ENCODE measurements at regions not wholly inside any gene's neighbourhood (a gene's known extent, or its start where the extent isn't known, plus 50 kb on each side); places are given as distances from the start of the nearest gene placed in this dataset.

DNA sequence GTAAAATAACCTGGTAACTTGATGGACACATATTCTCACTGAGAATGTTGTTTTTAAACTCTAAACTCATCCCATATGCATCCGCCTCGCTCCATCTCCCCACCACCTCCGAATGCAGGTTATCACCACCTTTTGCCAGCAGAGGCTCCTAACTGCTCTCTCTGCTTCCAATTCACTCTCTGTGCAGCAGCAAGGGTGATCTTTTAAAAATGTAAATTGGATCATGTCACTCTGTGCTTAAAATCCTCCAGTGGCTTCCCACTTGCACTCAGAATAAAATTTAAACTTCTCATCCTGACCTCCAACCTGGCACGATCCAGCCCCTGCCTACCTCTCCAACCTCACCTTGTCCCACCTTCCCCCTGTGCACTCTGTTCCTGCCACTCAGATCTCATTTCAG, 317.2 kb downstream of the ZSWIM6 start:
- Histone ChIP-seq H3K4me1 (ENCODE audit: control insufficient read depth in 2 of 2, insufficient read depth in 1 of 2, low read depth in 1 of 2, low read length in 2 of 2) (peaks cover 0 to 2% of the 10 kb centered on the region in 2 donors), H3K4me2 (ENCODE audit: insufficient read depth, low read length, poor library complexity, severe bottlenecking) (no peak overlapping the region), H2BK15ac (ENCODE audit: low read length) (no peak overlapping the region), H4K8ac (ENCODE audit: low read depth, low read length) (no peak overlapping the region), H2BK120ac (ENCODE audit: low read depth, low read length) (no peak overlapping the region), H3K27ac (replicated peaks; ENCODE audit: low read length) (no peak overlapping the region), H3K23ac (ENCODE audit: low read depth, low read length, poor library complexity) (no peak overlapping the region), H2BK5ac (ENCODE audit: low read length) (no peak overlapping the region), H3K79me1 (ENCODE audit: low read depth, low read length) (no peaks in the 10 kb centered on the region), H3K4me3 (ENCODE audit: low read length in 2 of 2) (no peak overlapping the region), H3K4ac (ENCODE audit: low read length) (no peak overlapping the region), H3K36me3 (replicated peaks in 1 of 2; ENCODE audit: control insufficient read depth in 2 of 2, insufficient read depth in 2 of 2, low read length in 2 of 2) (no peaks in the 10 kb centered on the region), H2BK12ac (ENCODE audit: low read length) (no peak overlapping the region), H3K18ac (ENCODE audit: low read length) (no peak overlapping the region), H3K9me3 (replicated peaks in 1 of 2; ENCODE audit: control insufficient read depth in 2 of 2, insufficient read depth in 1 of 2, low read depth in 1 of 2, low read length in 2 of 2) (no peaks in the 10 kb centered on the region), H3K27me3 (ENCODE audit: control insufficient read depth in 3 of 3, insufficient read depth in 3 of 3, low read depth in 1 of 3, low read length in 3 of 3) (no peaks in the 10 kb centered on the region), H2AK5ac (ENCODE audit: low read depth, low read length) (no peak overlapping the region), H3K14ac (ENCODE audit: low read length) (no peak overlapping the region), H4K91ac (ENCODE audit: low read depth, low read length, poor library complexity) (no peak overlapping the region), H3K9ac (ENCODE audit: low read depth, low read length, poor library complexity) (no peak overlapping the region), H2AFZ (ENCODE audit: low read length) (no peak overlapping the region)
- no CpG with 5 or more reads among the region's 4 CpGs for WGBS, 2 donors (ENCODE audit: extremely low coverage in 2 of 2, insufficient read length in 2 of 2, insufficient replicate concordance in 1 of 2)
- DNase-seq (ENCODE audit: low spot score) = no peak

DNA sequence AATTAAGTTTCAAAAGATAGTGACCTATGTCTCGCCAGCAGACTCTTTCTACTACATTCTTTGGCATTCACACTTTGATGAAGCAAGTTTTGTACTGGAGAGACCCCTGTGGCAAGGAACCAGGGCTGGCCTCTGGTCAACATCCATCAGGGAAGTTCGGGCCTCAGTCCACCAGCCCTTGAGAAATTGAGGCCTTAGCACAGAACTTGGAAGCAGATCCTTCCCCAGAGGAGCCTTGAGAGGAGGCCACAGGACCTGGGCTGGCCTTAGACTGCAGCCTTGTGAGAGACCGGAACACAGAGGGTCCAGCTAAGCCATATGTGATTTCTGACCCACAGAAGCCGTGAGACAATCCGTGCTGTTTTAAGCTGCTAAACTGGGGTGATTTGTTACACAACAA, 317.9 kb downstream of the ZSWIM6 start:
- no peak overlapping the region for H3K18ac ChIP-seq (ENCODE audit: low read length)
- no peaks in the 10 kb centered on the region for H3K79me1 ChIP-seq (ENCODE audit: low read depth, low read length)
- no peaks in the 10 kb centered on the region for H3K9me3 ChIP-seq (replicated peaks in 1 of 2; ENCODE audit: control insufficient read depth in 2 of 2, insufficient read depth in 1 of 2, low read depth in 1 of 2, low read length in 2 of 2)
- no peak overlapping the region for H2AK5ac ChIP-seq (ENCODE audit: low read depth, low read length)
- H3K27me3 ChIP-seq (ENCODE audit: control insufficient read depth in 3 of 3, insufficient read depth in 3 of 3, low read depth in 1 of 3, low read length in 3 of 3) = no peaks in the 10 kb centered on the region
- H2BK12ac ChIP-seq (ENCODE audit: low read length) = peak overlapping the region; percentile 10
- no peak overlapping the region for H2BK15ac ChIP-seq (ENCODE audit: low read length)
- H2BK5ac ChIP-seq (ENCODE audit: low read length) = no peak overlapping the region
- H3K4ac ChIP-seq (ENCODE audit: low read length) = no peak overlapping the region
- no peak for DNase-seq (ENCODE audit: low spot score)
- no peak overlapping the region for H3K27ac ChIP-seq (replicated peaks; ENCODE audit: low read length)
- no peak overlapping the region for H4K8ac ChIP-seq (ENCODE audit: low read depth, low read length)
- no peak overlapping the region for H3K4me2 ChIP-seq (ENCODE audit: insufficient read depth, low read length, poor library complexity, severe bottlenecking)
- no peaks in the 10 kb centered on the region for H3K36me3 ChIP-seq (replicated peaks in 1 of 2; ENCODE audit: control insufficient read depth in 2 of 2, insufficient read depth in 2 of 2, low read length in 2 of 2)
- no peak overlapping the region for H3K4me3 ChIP-seq (ENCODE audit: low read length in 2 of 2)
- no peak overlapping the region for H3K14ac ChIP-seq (ENCODE audit: low read length)
- H3K4me1 ChIP-seq (ENCODE audit: control insufficient read depth in 2 of 2, insufficient read depth in 1 of 2, low read depth in 1 of 2, low read length in 2 of 2) = peaks cover 0 to 2% of the 10 kb centered on the region in 2 donors
- H2BK120ac ChIP-seq (ENCODE audit: low read depth, low read length) = no peak overlapping the region
- WGBS, 2 donors (ENCODE audit: extremely low coverage in 2 of 2, insufficient read length in 2 of 2, insufficient replicate concordance in 1 of 2) = no CpG with 5 or more reads among the region's 5 CpGs
- no peak overlapping the region for H3K9ac ChIP-seq (ENCODE audit: low read depth, low read length, poor library complexity)
- no peak overlapping the region for H4K91ac ChIP-seq (ENCODE audit: low read depth, low read length, poor library complexity)
- no peak overlapping the region for H2AFZ ChIP-seq (ENCODE audit: low read length)
- no peak overlapping the region for H3K23ac ChIP-seq (ENCODE audit: low read depth, low read length, poor library complexity)

DNA sequence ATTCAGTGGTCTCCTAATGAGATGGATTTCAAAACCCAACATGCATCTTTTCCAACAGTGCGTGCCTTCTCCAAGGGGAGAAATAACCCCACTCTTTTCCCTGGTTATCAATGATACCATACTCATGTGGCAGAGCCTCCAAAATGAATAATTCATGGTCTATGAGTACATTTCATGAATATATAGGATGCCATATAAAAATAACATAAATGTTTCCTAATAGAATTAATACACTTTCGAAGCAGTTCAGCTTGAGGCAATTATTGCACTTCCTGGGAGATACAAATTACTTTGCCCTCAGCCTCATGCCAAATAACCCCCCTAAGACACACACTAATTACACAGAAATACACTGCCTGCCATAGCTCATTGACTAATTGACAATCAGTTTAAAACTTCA, 318.6 kb downstream of the ZSWIM6 start:
- no CpG with 5 or more reads among the region's 2 CpGs for WGBS, 2 donors (ENCODE audit: extremely low coverage in 2 of 2, insufficient read length in 2 of 2, insufficient replicate concordance in 1 of 2)
- no peaks in the 10 kb centered on the region for H3K79me1 ChIP-seq (ENCODE audit: low read depth, low read length)

DNA sequence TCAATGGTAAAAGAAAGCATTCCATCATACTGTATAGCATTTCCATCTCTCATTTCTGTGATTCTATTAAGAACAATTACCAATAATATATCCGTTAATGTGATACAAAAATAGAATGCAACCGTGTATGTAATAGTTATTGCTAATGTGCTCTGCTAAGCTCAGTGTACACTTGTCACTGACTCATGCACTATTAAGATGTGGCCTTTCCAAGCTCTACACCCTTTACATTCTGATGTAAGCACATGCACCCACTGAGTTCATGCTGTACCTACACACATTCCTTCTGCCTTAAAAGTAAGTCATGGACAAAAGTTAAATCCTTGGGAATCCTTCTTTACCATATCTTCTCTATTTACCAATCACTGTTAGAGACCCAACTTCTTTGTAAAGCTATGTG, 319.1 kb downstream of the ZSWIM6 start:
- Histone ChIP-seq H2BK12ac (ENCODE audit: low read length) (no peak overlapping the region), H2BK5ac (ENCODE audit: low read length) (no peak overlapping the region), H2AFZ (ENCODE audit: low read length) (no peak overlapping the region), H3K79me1 (ENCODE audit: low read depth, low read length) (no peaks in the 10 kb centered on the region), H4K8ac (ENCODE audit: low read depth, low read length) (no peak overlapping the region), H3K14ac (ENCODE audit: low read length) (no peak overlapping the region), H3K27ac (replicated peaks; ENCODE audit: low read length) (no peak overlapping the region), H3K36me3 (replicated peaks in 1 of 2; ENCODE audit: control insufficient read depth in 2 of 2, insufficient read depth in 2 of 2, low read length in 2 of 2) (no peaks in the 10 kb centered on the region), H3K9me3 (replicated peaks in 1 of 2; ENCODE audit: control insufficient read depth in 2 of 2, insufficient read depth in 1 of 2, low read depth in 1 of 2, low read length in 2 of 2) (no peaks in the 10 kb centered on the region), H3K27me3 (ENCODE audit: control insufficient read depth in 3 of 3, insufficient read depth in 3 of 3, low read depth in 1 of 3, low read length in 3 of 3) (no peaks in the 10 kb centered on the region), H2BK15ac (ENCODE audit: low read length) (no peak overlapping the region), H2AK5ac (ENCODE audit: low read depth, low read length) (no peak overlapping the region), H3K9ac (ENCODE audit: low read depth, low read length, poor library complexity) (no peak overlapping the region), H3K4me3 (ENCODE audit: low read length in 2 of 2) (no peak overlapping the region), H3K4me2 (ENCODE audit: insufficient read depth, low read length, poor library complexity, severe bottlenecking) (no peak overlapping the region), H4K91ac (ENCODE audit: low read depth, low read length, poor library complexity) (no peak overlapping the region), H3K4ac (ENCODE audit: low read length) (no peak overlapping the region), H3K4me1 (ENCODE audit: control insufficient read depth in 2 of 2, insufficient read depth in 1 of 2, low read depth in 1 of 2, low read length in 2 of 2) (peaks cover 1 to 2% of the 10 kb centered on the region in 2 donors), H2BK120ac (ENCODE audit: low read depth, low read length) (no peak overlapping the region), H3K23ac (ENCODE audit: low read depth, low read length, poor library complexity) (no peak overlapping the region), H3K18ac (ENCODE audit: low read length) (no peak overlapping the region)
- DNase-seq (ENCODE audit: low spot score) = no peak
- no CpG with 5 or more reads among the region's 2 CpGs for WGBS, 2 donors (ENCODE audit: extremely low coverage in 2 of 2, insufficient read length in 2 of 2, insufficient replicate concordance in 1 of 2)

More for the DNA sequence above, 318.6 kb downstream of the ZSWIM6 start:
- Histone ChIP-seq H2BK12ac (ENCODE audit: low read length) (no peak overlapping the region), H3K18ac (ENCODE audit: low read length) (no peak overlapping the region), H4K8ac (ENCODE audit: low read depth, low read length) (no peak overlapping the region), H3K9ac (ENCODE audit: low read depth, low read length, poor library complexity) (no peak overlapping the region), H2AK5ac (ENCODE audit: low read depth, low read length) (no peak overlapping the region), H3K27ac (replicated peaks; ENCODE audit: low read length) (no peak overlapping the region), H3K14ac (ENCODE audit: low read length) (no peak overlapping the region), H2AFZ (ENCODE audit: low read length) (no peak overlapping the region), H3K36me3 (replicated peaks in 1 of 2; ENCODE audit: control insufficient read depth in 2 of 2, insufficient read depth in 2 of 2, low read length in 2 of 2) (no peaks in the 10 kb centered on the region), H4K91ac (ENCODE audit: low read depth, low read length, poor library complexity) (no peak overlapping the region), H3K27me3 (ENCODE audit: control insufficient read depth in 3 of 3, insufficient read depth in 3 of 3, low read depth in 1 of 3, low read length in 3 of 3) (no peaks in the 10 kb centered on the region), H2BK5ac (ENCODE audit: low read length) (no peak overlapping the region), H3K4me3 (ENCODE audit: low read length in 2 of 2) (no peak overlapping the region), H3K4me1 (ENCODE audit: control insufficient read depth in 2 of 2, insufficient read depth in 1 of 2, low read depth in 1 of 2, low read length in 2 of 2) (peaks cover 0 to 2% of the 10 kb centered on the region in 2 donors), H3K4me2 (ENCODE audit: insufficient read depth, low read length, poor library complexity, severe bottlenecking) (no peak overlapping the region), H2BK15ac (ENCODE audit: low read length) (no peak overlapping the region), H3K23ac (ENCODE audit: low read depth, low read length, poor library complexity) (no peak overlapping the region), H2BK120ac (ENCODE audit: low read depth, low read length) (no peak overlapping the region), H3K4ac (ENCODE audit: low read length) (no peak overlapping the region), H3K9me3 (replicated peaks in 1 of 2; ENCODE audit: control insufficient read depth in 2 of 2, insufficient read depth in 1 of 2, low read depth in 1 of 2, low read length in 2 of 2) (no peaks in the 10 kb centered on the region)
- no peak for DNase-seq (ENCODE audit: low spot score)
